OCI-LY1 (cell line): ENCODE measurements at regions not wholly inside any gene's neighbourhood (a gene's known extent, or its start where the extent isn't known, plus 50 kb on each side); places are given as distances from the start of the nearest gene placed in this dataset.

ENCODE experiments used
- EZH2 ChIP-seq: fragments of 200-600 bp; sonication (generic), shearing (Covaris generic); IDR thresholded peaks from 2 replicates; pipeline ENCODE4 v1.8.0; 2017; ENCODE audit warnings: borderline replicate concordance, mixed run types, mild to moderate bottlenecking, antibody characterized with exemption, low read length, moderate library complexity, mixed read lengths
- TF ChIP-seq, protein P1 (sequence below): fragments of 200-600 bp; sonication (generic), shearing (Covaris generic); IDR thresholded peaks from 2 replicates; pipeline ENCODE4 v1.5.1; 2017; ENCODE audit warnings: mild to moderate bottlenecking, antibody characterized with exemption, low read length, moderate library complexity, mixed read lengths

GRCh38 chr15:62382046-62382445 is 217.0 kb upstream of the C2CD4B start:
- TF ChIP-seq, protein P1, sequence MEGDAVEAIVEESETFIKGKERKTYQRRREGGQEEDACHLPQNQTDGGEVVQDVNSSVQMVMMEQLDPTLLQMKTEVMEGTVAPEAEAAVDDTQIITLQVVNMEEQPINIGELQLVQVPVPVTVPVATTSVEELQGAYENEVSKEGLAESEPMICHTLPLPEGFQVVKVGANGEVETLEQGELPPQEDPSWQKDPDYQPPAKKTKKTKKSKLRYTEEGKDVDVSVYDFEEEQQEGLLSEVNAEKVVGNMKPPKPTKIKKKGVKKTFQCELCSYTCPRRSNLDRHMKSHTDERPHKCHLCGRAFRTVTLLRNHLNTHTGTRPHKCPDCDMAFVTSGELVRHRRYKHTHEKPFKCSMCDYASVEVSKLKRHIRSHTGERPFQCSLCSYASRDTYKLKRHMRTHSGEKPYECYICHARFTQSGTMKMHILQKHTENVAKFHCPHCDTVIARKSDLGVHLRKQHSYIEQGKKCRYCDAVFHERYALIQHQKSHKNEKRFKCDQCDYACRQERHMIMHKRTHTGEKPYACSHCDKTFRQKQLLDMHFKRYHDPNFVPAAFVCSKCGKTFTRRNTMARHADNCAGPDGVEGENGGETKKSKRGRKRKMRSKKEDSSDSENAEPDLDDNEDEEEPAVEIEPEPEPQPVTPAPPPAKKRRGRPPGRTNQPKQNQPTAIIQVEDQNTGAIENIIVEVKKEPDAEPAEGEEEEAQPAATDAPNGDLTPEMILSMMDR: no peak
- TF ChIP-seq EZH2: no peak
